Thymus (tissue), 11 donors: ENCODE measurements at regions not wholly inside any gene's neighbourhood (a gene's known extent, or its start where the extent isn't known, plus 50 kb on each side); places are given as distances from the start of the nearest gene placed in this dataset.

Experiments
- DNase-seq, 9 donors: peaks; one replicate each; pipeline ENCODE4 v3.0.0-alpha.2; 2013; ENCODE audit warnings: low spot score in 9 of 9, low read depth in 6 of 9, missing footprints in 1 of 9
- H3K27ac ChIP-seq, 2 donors: one replicate each; pipeline ENCODE4 v1.5.1; 2013; ENCODE audit warnings: control low read depth in 1 of 2, low read depth in 1 of 2, low read length in 1 of 2, mild to moderate bottlenecking in 1 of 2, moderate library complexity in 1 of 2
- H3K27me3 ChIP-seq, 2 donors: one replicate each; pipeline ENCODE4 v1.5.1; 2013; ENCODE audit warnings: low read length in 1 of 2; ENCODE audit not compliant: control insufficient read depth in 2 of 2, insufficient read depth in 1 of 2
- H3K36me3 ChIP-seq, 2 donors: one replicate each; pipeline ENCODE4 v1.5.1; 2013; ENCODE audit warnings: low read length in 1 of 2, mild to moderate bottlenecking in 1 of 2, moderate library complexity in 1 of 2; ENCODE audit not compliant: control insufficient read depth in 2 of 2, insufficient read depth in 2 of 2
- H3K4me1 ChIP-seq, 2 donors: one replicate each; pipeline ENCODE4 v1.5.1; 2013; ENCODE audit warnings: low read length in 2 of 2; ENCODE audit not compliant: control insufficient read depth in 2 of 2, insufficient read depth in 2 of 2
- H3K4me3 ChIP-seq, 2 donors: one replicate each; pipeline ENCODE4 v1.5.1; 2013; ENCODE audit warnings: low read length in 2 of 2, control low read depth in 1 of 2, mild to moderate bottlenecking in 1 of 2
- H3K9me3 ChIP-seq, 2 donors: one replicate each; pipeline ENCODE4 v1.5.1; 2013; ENCODE audit warnings: low read length in 1 of 2, mild to moderate bottlenecking in 1 of 2; ENCODE audit not compliant: control insufficient read depth in 2 of 2, insufficient read depth in 1 of 2
- WGBS: extraction: QIAGEN DNeasy Blood & Tissue Kit; methylation state at CpG from one replicate; pipeline ENCODE4 v1.1.7; 2013; 5-methylcytosine and 5-hydroxymethylcytosine counted together
- donor health status: healthy.

- Histone ChIP-seq H3K36me3 (no peaks in the 10 kb centered on the region), H3K4me1 (peaks cover 0 to 5% of the 10 kb centered on the region in 2 donors), H3K4me3 (no peak overlapping the region), H3K27me3 (no peaks in the 10 kb centered on the region), H3K9me3 (no peaks in the 10 kb centered on the region), H3K27ac (no peak overlapping the region)
- WGBS = 86% methylated on average over 9 of the region's 9 CpGs
- DNase-seq = no peak
Measured at GRCh38 chr2:236932831-236933361, 152.8 kb upstream of the COPS8 start.

GRCh38 chr2:236934166-236934565 lies 151.5 kb upstream of the COPS8 start:
- H3K9me3 ChIP-seq = no peaks in the 10 kb centered on the region
- no peaks in the 10 kb centered on the region for H3K36me3 ChIP-seq
- H3K4me1 ChIP-seq = peaks cover 0 to 5% of the 10 kb centered on the region in 2 donors
- 90% methylated on average over 6 of the region's 6 CpGs for WGBS
- H3K27me3 ChIP-seq = no peaks in the 10 kb centered on the region
- DNase-seq = no peak
- H3K27ac ChIP-seq = no peak overlapping the region
- H3K4me3 ChIP-seq = no peak overlapping the region

- no peak overlapping the region for H3K27ac ChIP-seq
- 97% methylated on average over 3 of the region's 3 CpGs for WGBS
- no peaks in the 10 kb centered on the region for H3K27me3 ChIP-seq
- no peak overlapping the region for H3K4me3 ChIP-seq
- no peak for DNase-seq
- no peaks in the 10 kb centered on the region for H3K36me3 ChIP-seq
- peaks cover 0 to 5% of the 10 kb centered on the region in 2 donors for H3K4me1 ChIP-seq
- H3K9me3 ChIP-seq = no peaks in the 10 kb centered on the region
Measured at GRCh38 chr2:236934656-236935055, 151.0 kb upstream of the COPS8 start.

- no peak overlapping the region for H3K27ac ChIP-seq
- no peak for DNase-seq
- no peaks in the 10 kb centered on the region for H3K27me3 ChIP-seq
- no peak overlapping the region for H3K4me3 ChIP-seq
- WGBS = 96% methylated on average over 5 of the region's 5 CpGs
- peaks cover 0 to 5% of the 10 kb centered on the region in 2 donors for H3K4me1 ChIP-seq
- no peaks in the 10 kb centered on the region for H3K9me3 ChIP-seq
- H3K36me3 ChIP-seq = no peaks in the 10 kb centered on the region
Measured at GRCh38 chr2:236935083-236935482, 150.6 kb upstream of the COPS8 start.

- no peak for DNase-seq
- Histone ChIP-seq H3K36me3 (no peaks in the 10 kb centered on the region), H3K4me3 (no peak overlapping the region), H3K9me3 (no peaks in the 10 kb centered on the region), H3K4me1 (peaks cover 0 to 5% of the 10 kb centered on the region in 2 donors), H3K27ac (no peak overlapping the region), H3K27me3 (no peaks in the 10 kb centered on the region)
- WGBS = 91% methylated on average over 10 of the region's 10 CpGs
Measured at GRCh38 chr2:236935631-236936445, 149.9 kb upstream of the COPS8 start.

- Histone ChIP-seq H3K27ac (no peak overlapping the region), H3K27me3 (no peaks in the 10 kb centered on the region), H3K9me3 (no peaks in the 10 kb centered on the region), H3K36me3 (no peaks in the 10 kb centered on the region), H3K4me3 (no peak overlapping the region), H3K4me1 (peaks cover 0 to 5% of the 10 kb centered on the region in 2 donors)
- DNase-seq = no peak
- 84% methylated on average over 7 of the region's 7 CpGs for WGBS
Measured at GRCh38 chr2:236936446-236936940, 149.2 kb upstream of the COPS8 start.

GRCh38 chr2:236938126-236938525 lies 147.6 kb upstream of the COPS8 start:
- H3K4me3 ChIP-seq = no peak overlapping the region
- H3K36me3 ChIP-seq = no peaks in the 10 kb centered on the region
- WGBS = 84% methylated on average over 3 of the region's 3 CpGs
- H3K9me3 ChIP-seq = no peaks in the 10 kb centered on the region
- no peaks in the 10 kb centered on the region for H3K27me3 ChIP-seq
- DNase-seq = no peak
- no peak overlapping the region for H3K27ac ChIP-seq
- peaks cover 0 to 5% of the 10 kb centered on the region in 2 donors for H3K4me1 ChIP-seq

GRCh38 chr2:236939271-236939670 lies 146.4 kb upstream of the COPS8 start:
- H3K36me3 ChIP-seq = no peaks in the 10 kb centered on the region
- no peak overlapping the region for H3K4me3 ChIP-seq
- H3K9me3 ChIP-seq = no peaks in the 10 kb centered on the region
- WGBS = 96% methylated on average over 2 of the region's 2 CpGs
- no peak for DNase-seq
- no peak overlapping the region for H3K27ac ChIP-seq
- H3K4me1 ChIP-seq = peaks cover 0 to 5% of the 10 kb centered on the region in 2 donors
- H3K27me3 ChIP-seq = no peaks in the 10 kb centered on the region

- no peaks in the 10 kb centered on the region for H3K36me3 ChIP-seq
- 77% methylated on average over 11 of the region's 11 CpGs for WGBS
- H3K4me1 ChIP-seq = peaks cover 0 to 5% of the 10 kb centered on the region in 2 donors
- H3K27me3 ChIP-seq = no peaks in the 10 kb centered on the region
- DNase-seq = no peak
- no peak overlapping the region for H3K27ac ChIP-seq
- no peaks in the 10 kb centered on the region for H3K9me3 ChIP-seq
- H3K4me3 ChIP-seq = no peak overlapping the region
Measured at GRCh38 chr2:236939721-236940231, 145.9 kb upstream of the COPS8 start.
